OCI-LY7 (cell line): ENCODE measurements at regions not wholly inside any gene's neighbourhood (a gene's known extent, or its start where the extent isn't known, plus 50 kb on each side); places are given as distances from the start of the nearest gene placed in this dataset.

Source experiments
- CTCF ChIP-seq: fragments of 200-600 bp; sonication (generic); conservative IDR thresholded peaks from 2 replicates; pipeline ENCODE4 v1.5.1; 2014; ENCODE audit warnings: mild to moderate bottlenecking, antibody characterized with exemption, low read length, moderate library complexity, mixed read lengths
- EZH2phosphoT487 ChIP-seq: fragments of 200-600 bp; sonication (generic); IDR thresholded peaks from 2 replicates; pipeline ENCODE4 v1.6.1; 2018; ENCODE audit warnings: low read depth, borderline replicate concordance, mild to moderate bottlenecking, mixed run types, antibody characterized with exemption, low read length, moderate library complexity, mixed read lengths

- TF ChIP-seq CTCF (no peak), EZH2phosphoT487 (no peak)
Observed at GRCh38 chr10:4062751-4063150, 277.7 kb upstream of the KLF6 start.
